ENCODE measurements at regions not wholly inside any gene's neighbourhood (a gene's known extent, or its start where the extent isn't known, plus 50 kb on each side); places are given as distances from the start of the nearest gene placed in this dataset.

GRCh38 chr11:45503311-45503710 is 162.1 kb downstream of the CHST1 start:
- no peak overlapping the region for H3K27ac Mint-ChIP-seq
- ATAC-seq (no peak), DNase-seq (ENCODE audit: low spot score in 2 of 2) (no peak)
- H3K9me3 Mint-ChIP-seq: peaks cover 0 to 3% of the 10 kb centered on the region in 2 donors
- no peaks in the 10 kb centered on the region for H3K36me3 Mint-ChIP-seq

- Mint-ChIP-seq H3K36me3 (no peaks in the 10 kb centered on the region), H3K27ac (no peak overlapping the region), H3K9me3 (peaks cover 0 to 3% of the 10 kb centered on the region in 2 donors)
- DNase-seq (ENCODE audit: low spot score in 2 of 2) (no peak), ATAC-seq (no peak)
Observed at GRCh38 chr11:45502226-45502545, 163.2 kb downstream of the CHST1 start.

- H3K27ac Mint-ChIP-seq: no peak overlapping the region
- DNase-seq (ENCODE audit: low spot score in 2 of 2) (no peak), ATAC-seq (no peak)
- no peaks in the 10 kb centered on the region for H3K36me3 Mint-ChIP-seq
- H3K9me3 Mint-ChIP-seq: peaks cover 0 to 3% of the 10 kb centered on the region in 2 donors
Observed at GRCh38 chr11:45501392-45502225, 163.8 kb downstream of the CHST1 start.

- DNase-seq (ENCODE audit: low spot score in 2 of 2) (peak in 1 of 2 donors; percentile 28), ATAC-seq (no peak)
- no peak overlapping the region for H3K27ac Mint-ChIP-seq
- H3K9me3 Mint-ChIP-seq: peaks cover 0 to 3% of the 10 kb centered on the region in 2 donors
- H3K36me3 Mint-ChIP-seq: no peaks in the 10 kb centered on the region
Observed at GRCh38 chr11:45500451-45500850, 165.0 kb downstream of the CHST1 start.

- DNase-seq (ENCODE audit: low spot score in 2 of 2) (no peak), ATAC-seq (no peak)
- H3K36me3 Mint-ChIP-seq: no peaks in the 10 kb centered on the region
- peaks cover 0 to 3% of the 10 kb centered on the region in 2 donors for H3K9me3 Mint-ChIP-seq
- no peak overlapping the region for H3K27ac Mint-ChIP-seq
Observed at GRCh38 chr11:45494738-45495137, 170.7 kb downstream of the CHST1 start.

GRCh38 chr11:45489281-45489905 is 176.0 kb downstream of the CHST1 start:
- H3K27ac Mint-ChIP-seq: no peak overlapping the region
- DNase-seq (ENCODE audit: low spot score in 2 of 2): peak in 1 of 2 donors; percentile 13
- H3K36me3 Mint-ChIP-seq: no peaks in the 10 kb centered on the region
- ATAC-seq: no peak
- peaks cover 0 to 3% of the 10 kb centered on the region in 2 donors for H3K9me3 Mint-ChIP-seq

- Mint-ChIP-seq H3K9me3 (no peaks in the 10 kb centered on the region), H3K27ac (no peak overlapping the region), H3K36me3 (no peaks in the 10 kb centered on the region)
- no peak for ATAC-seq
- no peak for DNase-seq (ENCODE audit: low spot score in 2 of 2)
Observed at GRCh38 chr11:45486461-45486860, 179.0 kb downstream of the CHST1 start.

GRCh38 chr11:45485070-45485707 is 180.2 kb downstream of the CHST1 start:
- no peaks in the 10 kb centered on the region for H3K36me3 Mint-ChIP-seq
- no peak for ATAC-seq
- H3K9me3 Mint-ChIP-seq: no peaks in the 10 kb centered on the region
- peak in 1 of 2 donors; percentile 14 for DNase-seq (ENCODE audit: low spot score in 2 of 2)
- no peak overlapping the region for H3K27ac Mint-ChIP-seq

GRCh38 chr11:45484326-45484883 is 181.0 kb downstream of the CHST1 start:
- ATAC-seq (no peak), DNase-seq (ENCODE audit: low spot score in 2 of 2) (peak in 1 of 2 donors; percentile 26)
- Mint-ChIP-seq H3K36me3 (no peaks in the 10 kb centered on the region), H3K9me3 (no peaks in the 10 kb centered on the region), H3K27ac (no peak overlapping the region)

- Mint-ChIP-seq H3K36me3 (no peaks in the 10 kb centered on the region), H3K9me3 (no peaks in the 10 kb centered on the region), H3K27ac (no peak overlapping the region)
- ATAC-seq (no peak), DNase-seq (ENCODE audit: low spot score in 2 of 2) (peak in 1 of 2 donors; percentile 4)
Observed at GRCh38 chr11:45483416-45483815, 182.0 kb downstream of the CHST1 start.

- Mint-ChIP-seq H3K36me3 (no peaks in the 10 kb centered on the region), H3K27ac (peak overlapping the region in 1 of 2 donors; percentile 6), H3K9me3 (no peaks in the 10 kb centered on the region)
- ATAC-seq (no peak), DNase-seq (ENCODE audit: low spot score in 2 of 2) (peak in 1 of 2 donors; percentile 7)
Observed at GRCh38 chr11:45482331-45482730, 183.1 kb downstream of the CHST1 start.

- DNase-seq (ENCODE audit: low spot score in 2 of 2): peak in 1 of 2 donors; percentile 4
Observed at GRCh38 chr11:45481026-45481425, 184.4 kb downstream of the CHST1 start.

GRCh38 chr11:45477588-45477987 is 187.8 kb downstream of the CHST1 start:
- ATAC-seq (no peak), DNase-seq (ENCODE audit: low spot score in 2 of 2) (no peak)
- Mint-ChIP-seq H3K27ac (no peak overlapping the region), H3K9me3 (no peaks in the 10 kb centered on the region), H3K36me3 (no peaks in the 10 kb centered on the region)

More at GRCh38 chr11:45481026-45481425, 184.4 kb downstream of the CHST1 start:
- ATAC-seq: no peak
- no peaks in the 10 kb centered on the region for H3K36me3 Mint-ChIP-seq
- no peak overlapping the region for H3K27ac Mint-ChIP-seq
- no peaks in the 10 kb centered on the region for H3K9me3 Mint-ChIP-seq

GRCh38 chr11:45476126-45476525 is 189.3 kb downstream of the CHST1 start:
- DNase-seq (ENCODE audit: low spot score in 2 of 2): no peak
- ATAC-seq: no peak
- Mint-ChIP-seq H3K27ac (no peak overlapping the region), H3K36me3 (no peaks in the 10 kb centered on the region), H3K9me3 (no peaks in the 10 kb centered on the region)

GRCh38 chr11:45475173-45475572 is 189.0 kb upstream of the SYT13 start:
- DNase-seq (ENCODE audit: low spot score in 2 of 2) (no peak), ATAC-seq (no peak)
- no peak overlapping the region for H3K27ac Mint-ChIP-seq
- no peaks in the 10 kb centered on the region for H3K36me3 Mint-ChIP-seq
- no peaks in the 10 kb centered on the region for H3K9me3 Mint-ChIP-seq

- Mint-ChIP-seq H3K36me3 (no peaks in the 10 kb centered on the region), H3K9me3 (no peaks in the 10 kb centered on the region), H3K27ac (no peak overlapping the region)
- DNase-seq (ENCODE audit: low spot score in 2 of 2) (no peak), ATAC-seq (no peak)
Observed at GRCh38 chr11:45473341-45473895, 187.3 kb upstream of the SYT13 start.

Measured in activated naive CD4-positive, alpha-beta T cell treated with anti-CD3 and anti-CD28 coated beads, Interleukin-2, amount 50 U/mL, for 72 hours (primary cell).